Activated T-cell treated with anti-CD3 and anti-CD28 coated beads, Interleukin-2, amount 50 U/mL, for 24 hours (primary cell): ENCODE measurements at regions not wholly inside any gene's neighbourhood (a gene's known extent, or its start where the extent isn't known, plus 50 kb on each side); places are given as distances from the start of the nearest gene placed in this dataset.
"Not testable (repeated sequence)": the region's sequence is repeated elsewhere in the genome, so short reads cannot be mapped to it uniquely, and the experiment has no call there.

Experiments
- DNase-seq: peaks from one replicate; pipeline ENCODE4 v3.0.0-alpha.2; 2020
- H3K27ac Mint-ChIP-seq: 2 replicates; pipeline ENCODE4 v1.8.0; 2020; ENCODE audit warnings: mild to moderate bottlenecking, mixed read lengths
- H3K27me3 Mint-ChIP-seq: 2 replicates; pipeline ENCODE4 v1.8.0; 2020; ENCODE audit warnings: mixed read lengths
- H3K36me3 Mint-ChIP-seq: 2 replicates; pipeline ENCODE4 v1.8.0; 2020; ENCODE audit warnings: low read depth, mixed read lengths
- H3K4me1 Mint-ChIP-seq: 2 replicates; pipeline ENCODE4 v1.8.0; 2020; ENCODE audit warnings: low read depth, mixed read lengths
- H3K4me3 Mint-ChIP-seq: 2 replicates; pipeline ENCODE4 v1.8.0; 2020; ENCODE audit warnings: mild to moderate bottlenecking, moderate library complexity, mixed read lengths
- H3K9me3 Mint-ChIP-seq: 2 replicates; pipeline ENCODE4 v1.8.0; 2020; ENCODE audit warnings: mixed read lengths

DNA sequence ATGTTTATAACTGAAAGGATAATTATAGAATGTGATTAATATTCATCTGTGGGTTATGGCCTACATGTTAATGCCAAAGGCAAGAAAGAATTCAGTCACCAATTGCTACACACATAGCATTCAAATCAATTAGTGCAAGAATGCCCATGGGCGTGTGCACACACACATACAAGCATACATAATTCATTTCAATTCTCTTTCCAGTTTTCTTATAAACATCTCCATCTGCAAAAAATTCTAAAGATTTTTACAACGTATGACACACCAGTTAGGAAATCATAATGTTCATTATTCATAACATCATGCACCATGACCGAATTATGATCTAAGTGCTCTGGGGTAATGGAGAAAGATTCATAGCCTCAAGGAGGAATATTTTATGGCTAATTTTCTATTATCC is 111.0 kb upstream of the ADTRP start:
- H3K27me3 Mint-ChIP-seq: no peaks in the 10 kb centered on the region
- H3K9me3 Mint-ChIP-seq: no peaks in the 10 kb centered on the region
- no peak overlapping the region for H3K4me3 Mint-ChIP-seq
- peaks cover 3% of the 10 kb centered on the region for H3K4me1 Mint-ChIP-seq
- H3K36me3 Mint-ChIP-seq: no peaks in the 10 kb centered on the region
- no peak for DNase-seq
- no peak overlapping the region for H3K27ac Mint-ChIP-seq

DNA sequence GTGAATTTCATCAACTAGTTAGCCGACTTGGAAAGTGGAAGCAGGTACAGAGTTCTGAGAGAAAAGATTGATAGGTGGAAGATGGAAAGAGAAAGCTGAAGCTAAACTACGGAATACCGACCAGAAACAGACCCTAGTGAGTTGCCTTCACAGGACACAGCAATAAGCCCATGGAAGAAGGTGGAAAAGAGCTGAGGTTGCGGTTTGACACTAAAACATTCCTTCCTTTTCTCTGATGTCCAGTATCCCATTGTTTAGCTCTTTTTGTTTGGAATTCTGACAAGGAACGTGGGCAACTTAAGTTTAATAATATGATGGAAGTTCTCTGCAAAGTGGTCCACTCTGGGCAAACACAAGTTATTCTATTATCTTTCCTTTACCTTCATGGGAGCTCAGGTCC is 110.1 kb upstream of the ADTRP start:
- no peaks in the 10 kb centered on the region for H3K36me3 Mint-ChIP-seq
- no peak overlapping the region for H3K27ac Mint-ChIP-seq
- peaks cover 3% of the 10 kb centered on the region for H3K4me1 Mint-ChIP-seq
- peaks cover 2% of the 10 kb centered on the region for H3K9me3 Mint-ChIP-seq
- H3K27me3 Mint-ChIP-seq: no peaks in the 10 kb centered on the region
- no peak overlapping the region for H3K4me3 Mint-ChIP-seq
- no peak for DNase-seq

DNA sequence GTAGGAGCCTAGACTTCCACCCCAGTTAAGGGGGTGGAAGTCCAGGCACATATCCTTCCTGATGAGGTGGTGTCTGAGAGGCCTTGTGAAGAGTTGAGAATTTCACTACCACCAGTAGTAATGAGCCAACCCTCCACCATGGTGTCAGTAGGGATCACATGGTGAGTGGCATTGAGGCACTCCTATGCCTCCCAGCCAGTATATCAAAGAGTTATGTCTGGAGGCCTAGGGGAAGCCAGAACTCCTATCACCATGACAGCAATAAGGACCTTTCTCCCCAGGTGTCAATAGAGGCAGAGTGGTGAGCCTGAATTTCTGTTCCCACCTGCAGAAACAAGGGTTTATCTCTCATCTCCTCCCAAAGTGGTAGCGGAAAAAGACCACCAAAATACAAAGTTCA is 106.6 kb upstream of the ADTRP start:
- H3K36me3 Mint-ChIP-seq: no peaks in the 10 kb centered on the region
- H3K27me3 Mint-ChIP-seq: no peaks in the 10 kb centered on the region
- H3K27ac Mint-ChIP-seq: no peak overlapping the region
- no peak overlapping the region for H3K4me3 Mint-ChIP-seq
- DNase-seq: no peak
- peaks cover 7% of the 10 kb centered on the region for H3K9me3 Mint-ChIP-seq
- H3K4me1 Mint-ChIP-seq: peaks cover 3% of the 10 kb centered on the region

DNA sequence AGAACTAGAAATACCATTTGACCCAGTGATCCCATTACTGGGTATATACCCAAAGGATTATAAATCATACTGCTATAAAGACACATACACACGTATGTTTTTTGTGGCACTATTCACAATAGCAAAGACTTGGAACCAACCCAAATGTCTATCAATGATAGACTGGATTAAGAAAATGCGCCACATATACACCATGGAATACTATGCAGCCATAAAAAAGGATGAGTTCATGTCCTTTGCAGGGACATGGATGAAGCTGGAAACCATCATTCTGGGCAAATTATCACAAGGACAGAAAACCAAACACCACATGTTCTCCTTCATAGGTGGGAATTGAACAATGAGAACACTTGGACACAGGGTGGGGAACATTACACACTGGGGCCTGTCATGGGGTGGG is 104.9 kb upstream of the ADTRP start:
- not testable (repeated sequence) for H3K36me3 Mint-ChIP-seq, DNase-seq, H3K27me3 Mint-ChIP-seq, H3K4me1 Mint-ChIP-seq, H3K4me3 Mint-ChIP-seq, H3K27ac Mint-ChIP-seq
- peaks cover 12% of the 10 kb centered on the region for H3K9me3 Mint-ChIP-seq

DNA sequence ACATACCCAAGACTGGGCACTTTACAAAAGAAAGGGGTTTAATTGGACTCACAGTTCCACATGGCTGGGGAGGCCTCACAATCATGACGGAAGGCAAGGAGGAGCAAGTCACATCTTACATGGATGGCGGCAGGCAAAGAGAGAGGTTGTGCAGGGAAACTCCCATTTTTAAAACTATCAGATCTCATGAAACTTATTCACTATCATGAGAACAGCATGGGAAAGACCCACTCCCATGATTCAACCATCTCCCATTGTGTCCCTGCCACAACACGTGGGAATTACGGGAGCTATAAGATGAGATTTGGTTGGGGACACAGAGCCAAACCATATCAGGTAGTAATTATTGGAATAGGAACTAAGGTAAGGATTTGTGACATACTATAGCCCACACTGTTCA is 101.6 kb upstream of the ADTRP start:
- not testable (repeated sequence) for H3K4me1 Mint-ChIP-seq, H3K4me3 Mint-ChIP-seq, H3K27ac Mint-ChIP-seq, H3K27me3 Mint-ChIP-seq, DNase-seq, H3K36me3 Mint-ChIP-seq
- H3K9me3 Mint-ChIP-seq: peaks cover 12% of the 10 kb centered on the region

DNA sequence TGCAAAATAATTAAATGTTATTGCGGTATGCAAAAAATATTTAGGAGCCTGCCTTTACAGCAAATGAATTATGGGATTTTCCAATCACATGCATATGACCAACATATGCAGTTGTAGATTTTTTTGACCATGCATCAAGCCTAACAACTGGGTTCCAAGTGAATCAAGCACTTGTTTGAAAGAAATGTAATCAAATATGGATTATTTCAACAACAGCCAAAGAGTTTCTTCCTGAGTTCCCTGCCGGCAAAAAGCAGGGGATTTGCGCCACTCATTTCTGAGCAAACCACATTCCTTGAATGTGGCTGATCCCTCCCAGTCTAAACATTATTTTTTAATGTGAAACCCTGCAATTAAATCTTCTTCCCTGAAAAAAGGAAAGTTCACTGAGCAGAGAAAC is 100.1 kb upstream of the ADTRP start:
- no peak for DNase-seq
- H3K36me3 Mint-ChIP-seq: no peaks in the 10 kb centered on the region
- H3K27ac Mint-ChIP-seq: no peak overlapping the region
- H3K4me1 Mint-ChIP-seq: no peaks in the 10 kb centered on the region
- no peak overlapping the region for H3K4me3 Mint-ChIP-seq
- no peaks in the 10 kb centered on the region for H3K27me3 Mint-ChIP-seq
- H3K9me3 Mint-ChIP-seq: peaks cover 10% of the 10 kb centered on the region

DNA sequence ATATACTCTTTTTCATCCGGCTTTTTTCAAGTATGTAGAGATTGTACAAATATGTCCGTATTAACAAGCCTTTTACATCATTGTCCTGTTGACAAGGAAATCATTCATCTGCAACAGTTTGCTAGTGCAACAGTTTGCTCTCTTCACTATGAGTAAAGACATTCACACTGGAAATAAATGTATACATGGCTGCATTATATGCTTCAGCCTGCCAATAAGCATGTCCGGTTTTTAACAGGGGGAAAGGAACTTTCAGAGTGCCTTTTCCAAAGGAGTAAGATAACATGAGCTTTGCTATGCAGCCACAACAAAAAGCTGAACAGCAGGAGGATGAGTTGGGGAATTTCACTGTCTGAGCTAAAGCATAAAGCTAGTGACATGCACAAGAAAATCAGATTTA is 99.4 kb upstream of the ADTRP start:
- Mint-ChIP-seq H3K4me3 (no peak overlapping the region), H3K9me3 (peaks cover 10% of the 10 kb centered on the region), H3K27ac (no peak overlapping the region), H3K36me3 (no peaks in the 10 kb centered on the region), H3K27me3 (no peaks in the 10 kb centered on the region), H3K4me1 (no peaks in the 10 kb centered on the region)
- no peak for DNase-seq

DNA sequence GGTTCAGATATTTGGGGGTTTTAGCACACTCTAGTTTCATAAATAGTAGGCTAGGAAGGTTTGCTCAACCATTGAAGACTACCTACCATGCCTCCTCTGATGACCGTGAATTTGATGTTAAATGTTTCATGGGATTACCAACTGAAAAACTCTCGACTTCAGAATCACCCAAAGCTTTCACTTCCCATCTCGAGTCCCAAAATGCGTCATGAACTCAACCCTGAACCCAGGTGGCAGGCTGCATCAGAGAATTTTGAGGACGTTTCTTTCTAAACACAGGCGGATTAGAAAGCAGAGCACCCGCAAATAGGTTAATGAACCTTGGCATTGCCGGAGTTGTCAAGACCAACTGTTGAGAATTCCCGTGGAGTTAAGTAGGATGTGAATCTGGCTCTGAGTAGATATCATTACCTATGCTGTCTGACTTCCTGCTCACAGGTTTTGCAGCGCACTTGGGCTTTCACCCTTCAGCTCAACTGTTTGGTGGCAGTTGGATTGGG is 98.4 kb upstream of the ADTRP start:
- H3K36me3 Mint-ChIP-seq: no peaks in the 10 kb centered on the region
- no peaks in the 10 kb centered on the region for H3K27me3 Mint-ChIP-seq
- no peak overlapping the region for H3K4me3 Mint-ChIP-seq
- H3K27ac Mint-ChIP-seq: no peak overlapping the region
- no peaks in the 10 kb centered on the region for H3K4me1 Mint-ChIP-seq
- DNase-seq: no peak
- peaks cover 10% of the 10 kb centered on the region for H3K9me3 Mint-ChIP-seq

DNA sequence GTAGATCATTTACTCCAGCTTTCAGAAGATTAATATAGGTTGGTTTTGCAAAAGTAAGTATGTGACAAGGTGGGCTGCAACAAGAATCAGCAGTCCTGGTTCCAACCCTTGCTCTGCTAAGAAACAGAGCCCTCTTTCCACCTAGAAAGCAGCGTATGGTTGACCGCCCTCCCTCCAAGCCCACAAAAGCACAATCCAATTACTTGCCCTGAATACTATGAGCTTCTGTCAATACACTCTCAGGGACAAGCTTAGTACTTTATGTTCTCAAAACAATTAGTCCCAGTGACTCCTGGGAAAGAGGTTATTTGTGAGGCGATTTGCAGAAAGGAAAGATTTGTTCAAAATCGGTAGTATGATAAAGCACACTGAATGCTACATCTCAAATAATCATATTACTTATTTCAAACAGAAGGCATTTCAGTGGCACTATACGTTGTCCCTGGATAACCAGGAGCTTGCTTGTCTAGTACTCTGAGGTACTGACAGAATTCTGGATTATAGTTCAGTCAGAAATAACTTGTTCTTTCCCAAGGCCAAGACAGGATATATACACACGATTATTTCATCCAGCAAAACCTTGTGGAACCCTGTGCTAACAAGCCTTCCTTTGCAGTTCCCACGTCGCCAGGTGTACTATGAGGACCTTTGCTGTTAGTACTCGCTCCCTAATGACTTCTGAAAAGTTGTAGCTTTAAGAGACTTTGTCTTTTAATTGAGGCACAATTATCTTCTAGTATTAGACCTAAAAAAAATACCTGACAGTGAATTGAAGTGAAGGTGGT is 96.9 kb upstream of the ADTRP start:
- Mint-ChIP-seq H3K27ac (no peak overlapping the region), H3K27me3 (no peaks in the 10 kb centered on the region), H3K4me1 (no peaks in the 10 kb centered on the region), H3K4me3 (no peak overlapping the region), H3K36me3 (no peaks in the 10 kb centered on the region), H3K9me3 (peaks cover 6% of the 10 kb centered on the region)
- DNase-seq: no peak

DNA sequence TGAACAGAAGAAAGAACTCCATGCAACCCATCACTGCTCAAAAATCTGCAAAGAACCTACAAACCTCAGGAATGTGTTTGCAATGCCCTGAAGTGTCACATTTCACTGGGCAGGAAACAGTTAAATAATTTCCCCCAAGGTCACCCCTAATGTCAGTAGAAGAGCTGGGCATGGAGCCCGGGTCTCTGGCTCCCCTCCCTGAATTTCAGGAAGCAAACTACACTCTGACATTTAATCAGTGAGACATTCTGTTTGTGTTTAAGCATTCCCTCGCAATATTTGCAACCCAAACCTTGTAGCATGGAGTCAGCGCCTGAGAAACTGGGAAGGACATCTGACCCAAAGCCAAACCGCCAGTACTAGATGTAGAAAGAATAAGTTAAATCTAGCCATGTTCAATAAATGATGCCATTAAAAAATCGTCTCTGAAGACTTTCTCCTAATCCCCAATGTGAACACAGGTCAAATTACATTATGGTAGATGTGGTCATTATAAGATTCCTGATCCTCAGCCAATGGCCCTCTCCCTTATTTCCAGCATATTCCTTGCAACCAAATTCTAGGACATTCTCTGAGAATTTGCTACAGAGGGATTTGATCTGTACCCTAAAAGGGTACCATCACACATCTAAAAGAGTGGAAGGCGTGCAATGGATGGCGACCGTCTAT is 91.2 kb upstream of the ADTRP start:
- Mint-ChIP-seq H3K36me3 (no peaks in the 10 kb centered on the region), H3K4me3 (no peak overlapping the region), H3K4me1 (no peaks in the 10 kb centered on the region), H3K9me3 (no peaks in the 10 kb centered on the region), H3K27me3 (no peaks in the 10 kb centered on the region), H3K27ac (no peak overlapping the region)
- no peak for DNase-seq

DNA sequence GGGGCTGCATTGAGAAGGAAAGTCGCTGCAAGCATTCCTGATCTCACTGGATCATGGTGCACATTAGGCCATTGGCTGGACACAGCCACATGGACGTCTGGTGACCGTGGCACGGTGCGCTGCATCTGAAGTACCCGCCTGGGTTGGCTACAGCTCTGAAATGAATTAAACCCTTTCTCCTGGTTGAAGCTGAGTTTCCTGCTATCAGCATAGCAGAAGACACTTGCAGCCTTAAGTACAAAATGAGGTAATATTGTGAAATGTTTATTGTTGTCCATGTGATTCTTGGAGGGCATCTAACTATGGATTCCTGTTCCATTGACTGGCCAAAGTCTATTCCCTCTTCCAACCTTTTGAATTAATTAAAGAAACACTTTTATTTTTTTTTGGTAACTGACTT is 89.8 kb upstream of the ADTRP start:
- Mint-ChIP-seq H3K4me3 (no peak overlapping the region), H3K27ac (no peak overlapping the region), H3K9me3 (no peaks in the 10 kb centered on the region), H3K36me3 (no peaks in the 10 kb centered on the region), H3K27me3 (no peaks in the 10 kb centered on the region), H3K4me1 (no peaks in the 10 kb centered on the region)
- no peak for DNase-seq

DNA sequence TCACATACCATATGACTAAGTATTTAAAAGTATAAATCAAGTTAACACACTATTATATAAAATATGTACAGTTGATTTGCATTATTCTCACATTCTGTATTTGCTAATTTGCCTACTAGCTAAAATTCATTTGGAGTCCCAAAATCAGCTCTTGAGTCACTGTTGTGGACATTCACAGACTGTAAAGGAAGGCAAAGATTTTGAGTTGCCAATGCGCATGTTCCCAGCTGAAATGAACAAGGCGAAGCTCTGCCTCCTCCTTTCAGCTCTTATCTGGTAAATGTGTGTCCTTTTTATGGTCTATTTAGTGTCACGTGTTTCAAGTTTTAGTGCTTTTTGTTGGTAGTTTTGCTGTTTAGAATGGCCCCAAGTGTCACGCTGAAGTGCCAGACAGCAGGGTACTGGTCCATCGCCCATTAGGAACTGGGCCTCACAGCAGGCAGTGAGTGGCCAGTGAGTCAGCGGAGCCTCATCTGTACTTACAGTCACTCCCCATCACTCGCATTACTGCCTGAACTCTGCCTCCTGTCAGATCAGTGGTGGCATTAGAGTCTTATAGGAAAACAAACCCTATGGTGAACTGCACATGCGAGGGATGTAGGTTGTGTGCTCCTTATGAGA is 87.2 kb upstream of the ADTRP start:
- no peak for DNase-seq
- Mint-ChIP-seq H3K27ac (no peak overlapping the region), H3K9me3 (no peaks in the 10 kb centered on the region), H3K27me3 (no peaks in the 10 kb centered on the region), H3K4me3 (no peak overlapping the region), H3K36me3 (no peaks in the 10 kb centered on the region), H3K4me1 (no peaks in the 10 kb centered on the region)

DNA sequence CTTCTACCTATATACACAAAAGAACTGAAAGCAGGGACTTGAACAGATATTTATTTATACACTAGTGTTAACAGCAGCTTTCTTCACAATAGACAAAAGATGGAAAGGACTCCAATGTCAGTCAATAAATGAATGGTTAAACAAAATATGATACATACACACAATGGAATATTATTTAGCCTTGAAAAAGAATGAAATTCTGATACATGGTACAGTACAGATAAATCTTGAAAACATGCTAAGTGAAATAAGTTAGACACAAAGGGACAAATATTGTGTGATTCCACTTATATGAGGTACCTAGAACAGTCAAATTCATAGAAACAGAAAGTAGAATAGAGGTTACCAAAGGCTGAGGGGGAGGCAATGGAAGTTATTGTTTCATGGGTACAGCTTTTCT is 79.8 kb upstream of the ADTRP start:
- no peak for DNase-seq
- peaks cover 7% of the 10 kb centered on the region for H3K4me1 Mint-ChIP-seq
- no peaks in the 10 kb centered on the region for H3K27me3 Mint-ChIP-seq
- no peaks in the 10 kb centered on the region for H3K36me3 Mint-ChIP-seq
- H3K4me3 Mint-ChIP-seq: no peak overlapping the region
- no peaks in the 10 kb centered on the region for H3K9me3 Mint-ChIP-seq
- H3K27ac Mint-ChIP-seq: no peak overlapping the region

DNA sequence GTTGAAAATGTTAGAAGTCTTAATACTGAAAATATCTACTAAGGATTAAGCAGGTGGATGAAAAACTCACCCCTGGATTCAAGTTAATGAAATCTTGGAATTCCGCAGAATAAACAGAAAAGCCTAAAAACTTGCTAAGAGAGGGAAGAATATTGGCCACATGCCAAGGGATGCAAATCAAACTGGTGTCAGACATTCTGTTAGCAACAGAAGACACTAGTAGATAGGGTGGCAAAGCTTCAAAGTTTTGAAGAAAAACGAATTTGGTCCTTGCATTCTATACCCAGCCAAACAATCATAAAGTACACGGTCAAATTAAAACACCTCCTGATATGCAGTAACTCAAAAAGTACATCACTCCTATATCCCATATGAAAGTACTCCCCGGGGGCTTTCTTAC is 77.1 kb upstream of the ADTRP start:
- Mint-ChIP-seq H3K36me3 (no peaks in the 10 kb centered on the region), H3K9me3 (no peaks in the 10 kb centered on the region), H3K4me3 (no peak overlapping the region), H3K27ac (no peak overlapping the region), H3K27me3 (no peaks in the 10 kb centered on the region), H3K4me1 (peaks cover 9% of the 10 kb centered on the region)
- no peak for DNase-seq
